OCI-LY7 (cell line): ENCODE measurements at regions not wholly inside any gene's neighbourhood (a gene's known extent, or its start where the extent isn't known, plus 50 kb on each side); places are given as distances from the start of the nearest gene placed in this dataset.

ENCODE experiments used
- BruUV-seq: library from RNA; stranded (reverse); fragments of 400-500 nt; replicated peaks from 2 replicates; lab custom pipeline; 2021; lab: Mats Ljungman, UMichigan
- CTCF ChIA-PET: fragments of 300-600 bp; sonication (Branson Sonifier 250); formaldehyde crosslinking; loops from one replicate; lab custom pipeline; 2022; ENCODE audit warnings: antibody characterized with exemption; ENCODE audit not compliant: unreplicated experiment; lab: Charles Lee
- POLR2A ChIA-PET: fragments of 300-600 bp; sonication (Branson Sonifier 250); formaldehyde crosslinking; loops from one replicate; lab custom pipeline; 2022; ENCODE audit warnings: antibody characterized with exemption; lab: Charles Lee
- DNase-seq: peaks from one replicate; pipeline ENCODE4 v3.0.0-alpha.2; 2015; ENCODE audit warnings: low spot score
- H2AFZ ChIP-seq: fragments of 200-600 bp; sonication (generic), shearing (Covaris generic); 2 replicates; pipeline ENCODE4 v1.6.1; 2014; ENCODE audit warnings: mild to moderate bottlenecking, antibody characterized with exemption, low read length, moderate library complexity
- H3K27ac ChIP-seq: fragments of 200-600 bp; sonication (generic); 2 replicates; pipeline ENCODE4 v1.5.1; 2014; ENCODE audit warnings: mixed run types, low read depth, mild to moderate bottlenecking, moderate library complexity, low read length, inconsistent platforms; ENCODE audit not compliant: poor library complexity, severe bottlenecking
- H3K36me3 ChIP-seq: fragments of 200-600 bp; sonication (generic); 2 replicates; pipeline ENCODE4 v1.6.1; 2014; ENCODE audit warnings: mild to moderate bottlenecking, antibody characterized with exemption, low read length, moderate library complexity, mixed read lengths; ENCODE audit not compliant: insufficient read depth
- H3K4me1 ChIP-seq: fragments of 200-600 bp; sonication (generic); 2 replicates; pipeline ENCODE4 v1.5.1; 2014; ENCODE audit warnings: mild to moderate bottlenecking, low read length; ENCODE audit not compliant: insufficient read depth, poor library complexity, severe bottlenecking
- H3K4me2 ChIP-seq: fragments of 200-600 bp; sonication (generic); 2 replicates; pipeline ENCODE4 v1.6.1; 2014; ENCODE audit warnings: mild to moderate bottlenecking, low read length
- H3K4me3 ChIP-seq: fragments of 200-600 bp; sonication (generic); 2 replicates; pipeline ENCODE4 v1.5.1; 2014; ENCODE audit warnings: mild to moderate bottlenecking, low read depth, low read length; ENCODE audit not compliant: poor library complexity, severe bottlenecking
- H3K79me2 ChIP-seq: fragments of 200-600 bp; sonication (generic); 2 replicates; pipeline ENCODE4 v1.6.1; 2016; ENCODE audit warnings: low read depth, mild to moderate bottlenecking, low read length, moderate library complexity, mixed read lengths; ENCODE audit not compliant: insufficient read depth
- H3K9me2 ChIP-seq: fragments of 200-600 bp; sonication (generic); 2 replicates; pipeline ENCODE4 v1.6.1; 2016; ENCODE audit warnings: mild to moderate bottlenecking, low read length, mixed read lengths; ENCODE audit not compliant: insufficient read depth
- H3K9me3 ChIP-seq: fragments of 200-600 bp; sonication (generic); 2 replicates; pipeline ENCODE4 v1.6.1; 2014; ENCODE audit warnings: mild to moderate bottlenecking, mixed run types, low read length, mixed read lengths
- H4K20me1 ChIP-seq: fragments of 200-600 bp; sonication (generic); 2 replicates; pipeline ENCODE4 v1.6.1; 2014; ENCODE audit warnings: mild to moderate bottlenecking, antibody characterized with exemption, low read length, moderate library complexity, mixed read lengths; ENCODE audit not compliant: insufficient read depth
- CTCF ChIP-seq: fragments of 200-600 bp; sonication (generic); conservative IDR thresholded peaks from 2 replicates; pipeline ENCODE4 v1.5.1; 2014; ENCODE audit warnings: mild to moderate bottlenecking, antibody characterized with exemption, low read length, moderate library complexity, mixed read lengths
- EZH2phosphoT487 ChIP-seq: fragments of 200-600 bp; sonication (generic); IDR thresholded peaks from 2 replicates; pipeline ENCODE4 v1.6.1; 2018; ENCODE audit warnings: low read depth, borderline replicate concordance, mild to moderate bottlenecking, mixed run types, antibody characterized with exemption, low read length, moderate library complexity, mixed read lengths
- intact Hi-C: fragments of 100-400 bp; cut with micrococcal nuclease; formaldehyde crosslinking; loops from one replicate; pipeline ENCODE4 v1.10.0; 2022; ENCODE audit not compliant: unreplicated experiment

- no peaks in the 10 kb centered on the region for H3K9me3 ChIP-seq
- no peak overlapping the region for H3K4me3 ChIP-seq
- TF ChIP-seq EZH2phosphoT487 (no peak), CTCF (no peak)
- POLR2A ChIA-PET, result interaction anchor here (0.6 kb wide), 1 partner anchor 43 kb away, joined by 3 read pairs; no protein-coding TSS in a partner anchor
- CTCF ChIA-PET, result no interaction called here
- H3K4me1 ChIP-seq, result no peaks in the 10 kb centered on the region
- no peaks in the 10 kb centered on the region for H3K36me3 ChIP-seq
- no peak for DNase-seq
- H3K9me2 ChIP-seq, result no peaks in the 10 kb centered on the region
- no peak overlapping the region for H2AFZ ChIP-seq
- intact Hi-C loops, result no loop called here
- BruUV-seq, result no TSS peak
- no peaks in the 10 kb centered on the region for H3K79me2 ChIP-seq
- no peak overlapping the region for H3K4me2 ChIP-seq
- H3K27ac ChIP-seq, result no peak overlapping the region
- H4K20me1 ChIP-seq, result no peaks in the 10 kb centered on the region
Observed at GRCh38 chr13:94829837-94830365, 117.6 kb upstream of the SOX21 start.

- CTCF ChIA-PET, result no interaction called here
- Histone ChIP-seq H3K9me3 (no peaks in the 10 kb centered on the region), H4K20me1 (no peaks in the 10 kb centered on the region), H3K36me3 (no peaks in the 10 kb centered on the region), H3K4me1 (no peaks in the 10 kb centered on the region), H3K4me2 (no peak overlapping the region), H3K9me2 (no peaks in the 10 kb centered on the region), H3K27ac (no peak overlapping the region), H3K79me2 (no peaks in the 10 kb centered on the region), H3K4me3 (no peak overlapping the region), H2AFZ (no peak overlapping the region)
- TF ChIP-seq EZH2phosphoT487, result no peak
- TF ChIP-seq CTCF, result no peak
- DNase-seq, result no peak
- POLR2A ChIA-PET, result no interaction called here
- no TSS peak for BruUV-seq
- intact Hi-C loops, result no loop called here
Observed at GRCh38 chr13:94829185-94829836, 117.0 kb upstream of the SOX21 start.

- no peaks in the 10 kb centered on the region for H3K9me3 ChIP-seq
- TF ChIP-seq EZH2phosphoT487, result no peak
- no peak for TF ChIP-seq CTCF
- POLR2A ChIA-PET, result interaction anchor here (0.6 kb wide), 1 partner anchor 40 kb away, joined by 3 read pairs; no protein-coding TSS in a partner anchor
- no peaks in the 10 kb centered on the region for H4K20me1 ChIP-seq
- H3K9me2 ChIP-seq, result no peaks in the 10 kb centered on the region
- DNase-seq, result no peak
- BruUV-seq, result no TSS peak
- intact Hi-C loops, result no loop called here
- CTCF ChIA-PET, result no interaction called here
- H3K4me3 ChIP-seq, result no peak overlapping the region
- no peaks in the 10 kb centered on the region for H3K79me2 ChIP-seq
- no peaks in the 10 kb centered on the region for H3K36me3 ChIP-seq
- no peak overlapping the region for H2AFZ ChIP-seq
- no peak overlapping the region for H3K4me2 ChIP-seq
- no peaks in the 10 kb centered on the region for H3K4me1 ChIP-seq
- no peak overlapping the region for H3K27ac ChIP-seq
Observed at GRCh38 chr13:94827566-94827965, 115.2 kb upstream of the SOX21 start.
